ENCODE measurements at regions not wholly inside any gene's neighbourhood (a gene's known extent, or its start where the extent isn't known, plus 50 kb on each side); places are given as distances from the start of the nearest gene placed in this dataset.

DNA sequence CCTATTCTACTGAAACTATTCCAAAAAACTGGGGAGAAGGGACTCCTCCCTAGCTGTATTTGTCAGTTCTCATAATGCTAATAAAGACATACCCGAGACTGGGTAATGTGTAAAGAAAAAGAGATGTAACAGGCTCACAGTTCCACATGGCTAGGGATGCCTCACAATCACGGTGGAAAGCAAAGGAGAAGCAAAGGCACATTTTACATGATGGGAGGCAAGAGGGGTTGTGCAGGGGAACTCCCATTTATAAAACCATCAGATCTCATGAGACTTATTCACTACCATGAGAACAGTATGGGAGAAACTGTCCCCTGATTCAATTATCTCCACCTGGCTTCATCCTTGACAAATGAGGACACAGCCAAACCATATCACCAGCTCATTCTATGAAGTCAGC, 111.2 kb upstream of the RIPOR2 start:
- Mint-ChIP-seq H3K27ac (no peak overlapping the region), H3K4me1 (peaks cover 18% of the 10 kb centered on the region), H3K36me3 (no peaks in the 10 kb centered on the region), H3K4me3 (no peak overlapping the region), H3K9me3 (peaks cover 10% of the 10 kb centered on the region), H3K27me3 (ENCODE audit: low read depth) (no peaks in the 10 kb centered on the region)
- TF ChIP-seq NFATC4 (CRISPR knock-in tag; IDR thresholded peaks at IDR 0.05) (no peak), ATF6 (CRISPR knock-in tag; IDR thresholded peaks at IDR 0.05) (no peak), ZNF425 (CRISPR knock-in tag; conservative IDR thresholded peaks at IDR 0.05) (no peak), IRF1 (CRISPR knock-in tag; IDR thresholded peaks at IDR 0.05) (no peak), CREM (CRISPR knock-in tag; IDR thresholded peaks at IDR 0.05) (no peak), ESRRA (CRISPR knock-in tag; IDR thresholded peaks at IDR 0.05; ENCODE audit: borderline replicate concordance) (no peak), ZNF138 (CRISPR knock-in tag; conservative IDR thresholded peaks at IDR 0.05) (no peak), USF2 (CRISPR knock-in tag; IDR thresholded peaks at IDR 0.05) (no peak)
- ATAC-seq (no peak), DNase-seq (ENCODE audit: low spot score) (no peak)
- CTCF ChIA-PET = interaction anchor here (0.6 to 0.7 kb wide), 2 partner anchors 24 to 83 kb away, joined by 3 to 4 read pairs; no protein-coding TSS in a partner anchor
- POLR2A ChIA-PET = no interaction called here

- H3K27me3 Mint-ChIP-seq (ENCODE audit: low read depth) = no peaks in the 10 kb centered on the region
- peaks cover 4% of the 10 kb centered on the region; the same call in 1 of the 2 replicates for H3K36me3 Mint-ChIP-seq
- H3K9me3 Mint-ChIP-seq = peaks cover 14% of the 10 kb centered on the region
- no peak for TF ChIP-seq NR3C1 (CRISPR knock-in tag; conservative IDR thresholded peaks at IDR 0.05; ENCODE audit: low read depth)
- no peak for TF ChIP-seq FOXK1 (CRISPR knock-in tag; IDR thresholded peaks at IDR 0.05)
- ATAC-seq (no peak), DNase-seq (ENCODE audit: low spot score) (no peak)
- peaks cover 16% of the 10 kb centered on the region for H3K4me1 Mint-ChIP-seq
- POLR2A ChIA-PET = no interaction called here
- no peak overlapping the region for H3K4me3 Mint-ChIP-seq
- CTCF ChIA-PET = no interaction called here
- peak overlapping the region; percentile 45; the same call in 1 of the 2 replicates for H3K27ac Mint-ChIP-seq
These were observed 114.6 kb upstream of the RIPOR2 start for GRCh38 chr6:25050356-25050755.

DNA sequence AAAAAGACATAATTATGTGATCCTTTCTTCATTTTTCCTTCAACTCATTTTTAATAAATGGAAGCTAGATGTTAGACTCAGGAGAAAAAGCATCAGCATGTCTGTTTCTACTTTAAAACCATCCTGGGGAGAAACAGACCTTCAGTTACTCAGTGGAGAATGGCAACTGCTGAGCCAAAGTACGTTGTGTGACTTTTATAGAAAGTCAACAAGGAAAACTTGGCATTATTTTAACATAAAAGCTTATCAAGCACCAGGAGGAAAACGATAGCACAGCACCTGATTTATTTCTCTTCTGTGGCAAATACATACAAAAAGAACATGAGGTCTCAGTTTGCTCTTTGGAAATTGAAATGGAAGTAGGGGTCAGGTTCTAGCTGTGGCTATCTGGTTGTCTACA, 115.3 kb upstream of the RIPOR2 start:
- Mint-ChIP-seq H3K27me3 (ENCODE audit: low read depth) (no peaks in the 10 kb centered on the region), H3K4me3 (no peak overlapping the region), H3K36me3 (peaks cover 4% of the 10 kb centered on the region; the same call in 1 of the 2 replicates), H3K9me3 (peaks cover 19% of the 10 kb centered on the region), H3K4me1 (peaks cover 16% of the 10 kb centered on the region), H3K27ac (no peak overlapping the region)
- ATAC-seq (no peak), DNase-seq (ENCODE audit: low spot score) (no peak)
- ChIA-PET POLR2A (no interaction called here), CTCF (no interaction called here)
- TF ChIP-seq ZBTB21 (CRISPR knock-in tag; IDR thresholded peaks at IDR 0.05; ENCODE audit: borderline replicate concordance) (no peak), ETV6 (CRISPR knock-in tag; IDR thresholded peaks at IDR 0.05) (no peak), GRHL2 (CRISPR knock-in tag; IDR thresholded peaks at IDR 0.05; ENCODE audit: insufficient replicate concordance, severe bottlenecking) (no peak), SP1 (CRISPR knock-in tag; conservative IDR thresholded peaks at IDR 0.05) (no peak), MXD4 (CRISPR knock-in tag; IDR thresholded peaks at IDR 0.05; ENCODE audit: borderline replicate concordance) (no peak), ZBTB43 (CRISPR knock-in tag; IDR thresholded peaks at IDR 0.05) (no peak)

Measured in WTC11 (cell line).